ENCODE measurements at regions not wholly inside any gene's neighbourhood (a gene's known extent, or its start where the extent isn't known, plus 50 kb on each side); places are given as distances from the start of the nearest gene placed in this dataset.

Small RNA genes in the stretch of these regions (small RNA-seq; reads per million reads assigned to genes)
- gene RF00026 (0 reads per million in 3 experiments), gene RNU6-1168P (0 reads per million in 3 experiments)
